NCI-H82 treated with DMSO at 0.1 percent for 48 hours (cell line): ENCODE measurements at regions not wholly inside any gene's neighbourhood (a gene's known extent, or its start where the extent isn't known, plus 50 kb on each side); places are given as distances from the start of the nearest gene placed in this dataset.

Experiments used
- DNase-seq: peaks from one replicate; lab custom pipeline; 2025; ENCODE audit not compliant: unreplicated experiment; lab: John Stamatoyannopoulos, UW

DNA sequence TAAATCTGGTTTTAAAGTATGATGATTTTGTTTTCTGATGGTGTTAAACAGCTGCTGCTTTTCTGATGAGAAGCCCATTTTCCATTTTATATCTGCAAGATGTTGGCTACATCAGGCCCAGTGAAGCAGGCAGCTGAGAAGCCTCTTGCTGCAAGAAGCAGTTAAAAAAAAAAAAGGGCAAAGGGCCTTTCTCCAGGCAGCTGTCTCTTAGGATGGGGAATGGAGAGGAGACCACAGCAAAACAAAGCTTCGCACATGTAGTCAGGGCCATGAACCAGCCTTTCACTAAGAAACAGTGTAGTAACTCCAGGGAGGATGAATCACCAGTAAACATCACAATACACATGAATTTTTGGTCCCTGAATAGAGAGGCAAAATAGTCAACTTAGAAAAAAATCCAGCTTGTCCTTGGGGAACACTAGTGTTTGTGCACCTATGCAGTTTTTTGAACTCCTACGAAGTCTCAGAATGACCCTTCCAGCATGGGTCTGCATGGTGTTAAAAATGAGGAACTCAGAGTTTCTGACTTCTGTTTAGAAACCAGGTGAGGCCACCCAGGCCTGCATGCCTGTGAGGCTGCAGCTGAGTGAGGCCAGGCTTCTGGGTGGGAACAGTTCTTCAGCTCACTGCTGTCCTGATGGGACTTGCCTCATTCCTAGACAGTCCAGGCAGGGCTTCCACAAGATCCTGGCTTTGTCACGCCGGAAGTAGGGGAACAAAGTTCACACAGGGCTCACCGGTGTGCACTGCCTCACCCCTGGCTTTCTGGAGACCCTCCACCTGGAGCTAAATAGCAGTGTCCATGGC lies 518.7 kb downstream of the MCTP2 start:
- DNase-seq = no peak

GRCh38 chr15:94760348-94760747 lies 529.0 kb downstream of the MCTP2 start:
- DNase-seq = no peak

DNA sequence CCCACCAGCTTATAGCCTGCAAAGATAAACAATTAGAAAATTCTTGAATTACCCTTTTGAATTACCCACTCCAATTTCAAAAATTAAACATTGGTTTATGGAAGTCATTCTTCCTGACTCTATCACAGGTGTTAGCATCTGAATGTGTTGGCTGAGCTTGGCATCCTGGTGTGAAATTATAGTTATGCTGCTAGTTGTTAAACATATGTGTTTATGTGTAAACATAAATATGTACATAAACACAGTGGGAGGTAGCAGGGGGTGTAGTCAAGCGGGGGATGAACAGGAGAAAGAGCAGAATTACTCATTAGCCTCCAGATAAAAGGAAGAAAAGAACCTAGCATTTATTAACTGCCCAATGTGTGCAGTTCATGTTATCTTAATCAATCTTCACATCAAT lies 530.2 kb downstream of the MCTP2 start:
- DNase-seq = no peak

- DNase-seq = no peak
Observed at GRCh38 chr15:94769089-94769488, 537.7 kb downstream of the MCTP2 start.

DNA sequence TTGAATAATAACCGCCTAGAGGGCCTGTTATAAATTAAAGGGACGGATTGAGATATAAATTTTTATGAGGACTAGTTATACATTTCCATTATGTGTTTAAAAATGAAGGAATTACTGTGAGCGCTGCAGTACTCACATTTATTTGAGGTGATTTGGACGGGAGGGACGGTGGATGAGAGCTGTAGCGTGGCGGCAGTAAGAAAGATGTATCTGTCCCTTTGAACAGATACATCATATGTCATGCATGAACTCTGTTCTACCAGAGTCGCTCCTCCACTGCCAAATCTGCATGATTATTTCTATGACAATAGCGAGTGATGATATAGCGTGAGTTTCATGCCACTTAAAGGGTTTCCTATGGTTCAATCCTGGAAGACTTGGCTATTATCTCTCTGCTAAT lies 538.8 kb downstream of the MCTP2 start:
- DNase-seq = no peak

- DNase-seq = no peak
Observed at GRCh38 chr15:94777037-94777436, 545.7 kb downstream of the MCTP2 start.

DNA sequence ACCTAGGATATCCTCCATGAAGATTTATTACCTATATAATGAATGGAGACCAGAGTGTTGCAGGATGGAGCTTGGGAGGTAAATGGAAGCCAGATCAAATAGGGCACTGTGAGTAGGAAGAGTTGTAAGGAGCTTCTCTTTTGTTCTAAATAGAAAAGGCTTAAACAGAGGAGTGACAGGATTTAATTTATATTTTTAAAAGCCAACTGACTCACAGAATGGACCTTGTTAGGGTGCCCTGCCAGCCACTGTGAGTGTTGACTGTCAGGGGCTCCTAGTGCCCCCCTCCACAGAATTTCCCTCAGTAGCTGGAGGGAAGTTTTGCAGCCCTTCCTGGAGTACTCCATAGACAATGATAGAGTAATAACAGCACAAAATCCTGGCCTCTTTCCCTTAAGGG lies 547.5 kb downstream of the MCTP2 start:
- no peak for DNase-seq

DNA sequence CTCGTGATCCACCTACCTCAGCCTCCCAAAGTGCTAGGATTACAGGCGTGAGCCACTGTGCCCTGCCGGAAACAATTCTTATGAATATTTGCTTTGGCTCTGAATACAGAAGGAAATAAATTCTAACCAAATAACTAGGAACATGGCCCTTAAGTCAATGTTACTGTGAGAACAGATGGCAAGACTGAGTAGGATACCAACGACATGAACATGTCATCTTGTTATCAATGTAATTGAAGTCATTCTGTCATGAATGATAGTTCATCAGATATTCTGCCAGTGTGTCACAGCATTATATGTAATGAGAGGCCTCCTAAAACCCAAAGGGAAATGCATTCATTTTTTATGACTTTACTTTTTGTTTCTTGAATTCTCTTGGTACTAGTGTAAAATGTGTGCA lies 548.8 kb downstream of the MCTP2 start:
- DNase-seq = no peak

DNA sequence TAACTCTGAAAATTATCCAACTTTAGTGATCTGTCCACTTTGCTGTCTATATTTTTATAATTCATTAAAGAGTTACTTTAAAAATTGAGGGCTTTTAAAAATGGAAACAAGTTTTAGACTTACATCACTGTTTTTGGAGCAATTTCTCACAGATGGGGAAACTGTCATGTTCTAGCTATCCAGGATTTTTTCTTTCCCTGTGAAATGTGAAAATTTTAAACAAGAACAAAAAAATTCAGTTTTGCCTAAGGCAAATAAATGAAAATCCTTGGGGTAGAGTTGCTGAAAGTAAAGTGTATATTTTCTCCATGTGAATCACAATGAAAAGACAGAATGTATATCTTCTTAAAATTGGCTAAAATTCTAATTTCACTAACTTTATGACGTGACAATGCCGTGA lies 553.7 kb downstream of the MCTP2 start:
- no peak for DNase-seq

- no peak for DNase-seq
Observed at GRCh38 chr15:94791008-94791407, 559.6 kb downstream of the MCTP2 start.

- no peak for DNase-seq
Observed at GRCh38 chr15:94791510-94791909, 560.1 kb downstream of the MCTP2 start.

DNA sequence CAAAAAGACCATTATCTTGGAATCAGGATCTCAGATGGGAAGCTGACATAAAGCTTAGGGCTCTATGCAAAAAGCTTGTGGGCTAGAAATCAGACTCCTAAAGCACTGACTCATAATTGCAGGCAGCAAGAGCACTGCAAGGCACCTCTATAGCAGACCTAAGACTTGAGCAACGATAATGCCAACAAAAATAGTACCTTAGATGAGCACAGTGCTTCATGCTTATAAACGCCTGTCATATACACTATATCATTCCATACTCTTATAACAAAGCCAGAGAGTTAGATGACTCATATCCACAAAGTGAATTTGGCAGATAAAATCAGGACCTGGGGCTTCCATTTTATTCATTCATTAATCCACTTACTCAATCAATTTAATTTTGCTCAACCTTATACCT lies 560.8 kb downstream of the MCTP2 start:
- DNase-seq = no peak

- no peak for DNase-seq
Observed at GRCh38 chr15:94793207-94793606, 561.8 kb downstream of the MCTP2 start.

- DNase-seq = no peak
Observed at GRCh38 chr15:94793641-94794040, 562.3 kb downstream of the MCTP2 start.

GRCh38 chr15:94804613-94805012 lies 573.3 kb downstream of the MCTP2 start:
- no peak for DNase-seq

DNA sequence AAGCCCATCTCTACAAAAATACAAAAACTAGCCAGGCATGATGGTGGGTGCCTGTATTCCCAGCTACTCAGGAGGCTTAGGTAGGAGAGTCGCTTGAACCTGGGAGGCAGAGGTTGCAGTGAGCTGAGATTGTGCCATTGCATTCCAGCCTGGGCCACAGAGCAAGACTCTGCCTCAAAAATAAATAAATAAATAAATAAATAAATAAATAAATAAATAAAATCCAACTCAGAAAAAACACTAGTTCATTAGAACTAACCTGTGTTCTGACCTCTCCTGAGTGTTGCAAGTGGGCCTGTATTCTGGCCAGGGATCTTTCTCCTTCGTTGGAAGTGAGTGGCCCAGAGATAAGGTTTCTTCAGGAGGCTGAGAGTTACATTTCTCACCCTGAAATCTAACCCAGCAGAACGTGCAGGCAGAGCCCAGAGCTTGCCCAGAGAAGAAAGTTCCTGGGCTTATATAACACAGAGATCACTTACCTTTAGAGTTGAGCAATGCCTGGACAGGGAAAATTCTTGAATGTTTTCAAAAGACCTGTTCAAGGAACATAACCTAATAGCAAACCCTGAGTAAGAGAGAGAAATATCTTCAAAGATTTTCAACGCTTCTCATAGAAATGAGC lies 583.9 kb downstream of the MCTP2 start:
- no peak for DNase-seq

DNA sequence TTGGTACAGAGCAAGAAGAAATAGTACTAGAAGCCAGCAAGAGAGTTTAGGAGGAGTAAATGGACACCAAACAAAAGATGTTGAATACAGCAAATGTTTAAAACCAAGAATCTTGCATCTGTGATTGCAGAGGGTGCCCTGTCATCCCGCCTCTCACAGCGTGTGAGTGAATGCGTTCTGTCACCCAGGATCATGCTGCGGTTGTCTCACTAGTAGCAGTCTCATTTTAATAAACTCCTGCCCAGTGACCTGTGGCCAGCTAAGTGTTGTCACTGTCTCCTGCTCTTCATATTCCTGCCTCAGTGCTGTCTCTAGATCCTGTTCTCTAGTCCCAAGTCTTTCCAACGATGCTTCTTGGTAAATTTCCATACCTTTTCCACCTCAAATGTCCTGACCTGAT lies 584.6 kb downstream of the MCTP2 start:
- DNase-seq = no peak

DNA sequence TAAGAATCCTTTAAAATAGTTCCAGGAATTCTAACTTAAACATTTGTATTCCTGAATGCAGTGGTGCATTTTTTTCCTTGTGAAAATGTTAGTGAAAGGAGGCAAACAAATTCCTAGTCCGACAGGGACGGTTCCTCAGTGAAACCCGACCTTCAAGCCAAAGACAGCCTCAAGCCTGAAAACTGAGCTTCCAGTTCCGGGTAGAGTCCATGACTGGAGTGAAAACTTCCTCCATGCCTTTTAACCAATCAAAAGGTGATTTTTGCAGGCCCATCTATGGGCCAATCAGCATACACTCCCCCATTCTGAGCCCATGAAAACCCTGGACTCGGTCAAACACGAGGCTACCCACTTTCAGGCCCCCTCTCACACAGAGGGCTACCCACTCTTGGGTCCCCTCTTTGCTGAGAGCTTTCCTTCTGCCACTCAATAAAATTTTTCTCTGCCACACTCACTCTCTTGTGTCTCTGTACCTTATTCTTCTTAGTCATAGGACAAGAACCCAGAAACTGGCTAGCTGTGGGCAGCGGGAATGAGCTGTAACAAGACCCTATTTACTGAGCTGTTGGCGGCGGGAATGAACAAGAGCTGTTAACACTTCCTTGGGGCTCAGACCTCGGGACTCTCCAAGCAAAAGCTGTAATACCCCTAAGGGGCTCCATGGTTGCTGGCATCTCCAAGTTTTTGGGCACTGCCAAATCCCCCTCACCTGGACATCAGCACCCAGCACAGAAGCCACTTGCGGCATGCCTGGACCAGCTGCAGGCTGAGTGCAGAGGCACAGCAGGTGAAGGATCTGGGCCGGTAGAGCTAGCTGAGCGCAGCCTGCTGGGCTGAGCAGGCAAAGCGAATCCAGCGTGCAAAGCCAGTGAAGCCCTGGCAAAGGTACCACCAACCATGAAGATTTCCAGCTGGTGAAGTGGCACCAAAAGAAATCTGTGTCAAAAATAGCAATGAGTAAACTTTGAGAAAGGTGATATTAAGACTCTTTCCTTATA lies 598.8 kb downstream of the MCTP2 start:
- no peak for DNase-seq

- DNase-seq = no peak
Observed at GRCh38 chr15:94834000-94834399, 602.6 kb downstream of the MCTP2 start.

GRCh38 chr15:94834494-94834893 lies 603.1 kb downstream of the MCTP2 start:
- no peak for DNase-seq

DNA sequence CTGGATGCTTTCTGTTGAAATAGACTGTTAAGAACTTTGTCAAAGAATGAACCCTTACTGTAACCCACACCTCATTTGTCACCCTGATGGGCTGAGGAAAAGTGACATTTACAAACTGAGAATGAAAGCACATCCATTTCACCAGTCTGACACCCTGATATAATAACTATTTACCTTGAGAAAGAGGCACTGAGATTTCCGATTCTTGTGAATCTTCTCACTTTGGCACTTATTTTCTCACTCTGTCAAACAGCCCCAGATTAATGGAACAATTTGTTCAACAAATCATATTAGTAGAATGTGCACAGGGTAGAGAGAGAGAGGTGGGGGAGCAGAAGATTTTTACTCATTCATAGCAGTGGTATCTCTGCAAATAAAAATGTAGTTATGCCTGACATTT lies 606.9 kb downstream of the MCTP2 start:
- DNase-seq = no peak
